ENCODE measurements at regions not wholly inside any gene's neighbourhood (a gene's known extent, or its start where the extent isn't known, plus 50 kb on each side); places are given as distances from the start of the nearest gene placed in this dataset.

DNA sequence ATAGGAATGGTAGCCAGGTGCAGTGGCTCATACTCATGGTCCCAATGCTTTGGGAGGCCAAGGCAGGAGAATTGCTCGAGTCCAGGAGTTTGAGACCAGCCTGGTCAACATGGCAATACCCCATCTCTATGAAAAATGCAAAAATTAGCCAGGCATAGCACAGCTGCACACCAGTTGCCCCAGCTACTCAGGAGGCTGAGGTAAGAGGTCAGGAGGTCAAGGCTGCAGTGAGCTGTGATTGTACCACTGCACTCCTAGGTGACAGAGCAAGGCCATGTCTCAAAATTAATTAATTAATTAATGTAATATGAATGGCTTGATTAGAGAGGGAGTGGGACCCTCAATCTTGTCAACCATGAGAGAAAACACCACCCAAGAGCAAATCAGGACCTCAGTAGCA is 198.7 kb upstream of the DUSP10 start:
- H3K27me3 Mint-ChIP-seq: no peaks in the 10 kb centered on the region
- DNase-seq (ENCODE audit: low spot score, unreplicated experiment): no peak
- H3K4me1 Mint-ChIP-seq (ENCODE audit: low read depth): peaks cover 3% of the 10 kb centered on the region
- H3K4me3 Mint-ChIP-seq (ENCODE audit: low read depth): no peak overlapping the region
- H3K36me3 Mint-ChIP-seq (ENCODE audit: insufficient read depth): no peaks in the 10 kb centered on the region
- peaks cover 14% of the 10 kb centered on the region for H3K9me3 Mint-ChIP-seq (ENCODE audit: low read depth)
- H3K27ac Mint-ChIP-seq: no peak overlapping the region
- TF ChIP-seq, protein P1, sequence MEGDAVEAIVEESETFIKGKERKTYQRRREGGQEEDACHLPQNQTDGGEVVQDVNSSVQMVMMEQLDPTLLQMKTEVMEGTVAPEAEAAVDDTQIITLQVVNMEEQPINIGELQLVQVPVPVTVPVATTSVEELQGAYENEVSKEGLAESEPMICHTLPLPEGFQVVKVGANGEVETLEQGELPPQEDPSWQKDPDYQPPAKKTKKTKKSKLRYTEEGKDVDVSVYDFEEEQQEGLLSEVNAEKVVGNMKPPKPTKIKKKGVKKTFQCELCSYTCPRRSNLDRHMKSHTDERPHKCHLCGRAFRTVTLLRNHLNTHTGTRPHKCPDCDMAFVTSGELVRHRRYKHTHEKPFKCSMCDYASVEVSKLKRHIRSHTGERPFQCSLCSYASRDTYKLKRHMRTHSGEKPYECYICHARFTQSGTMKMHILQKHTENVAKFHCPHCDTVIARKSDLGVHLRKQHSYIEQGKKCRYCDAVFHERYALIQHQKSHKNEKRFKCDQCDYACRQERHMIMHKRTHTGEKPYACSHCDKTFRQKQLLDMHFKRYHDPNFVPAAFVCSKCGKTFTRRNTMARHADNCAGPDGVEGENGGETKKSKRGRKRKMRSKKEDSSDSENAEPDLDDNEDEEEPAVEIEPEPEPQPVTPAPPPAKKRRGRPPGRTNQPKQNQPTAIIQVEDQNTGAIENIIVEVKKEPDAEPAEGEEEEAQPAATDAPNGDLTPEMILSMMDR (IDR thresholded peaks at IDR 0.05; ENCODE audit: unreplicated experiment): no peak

DNA sequence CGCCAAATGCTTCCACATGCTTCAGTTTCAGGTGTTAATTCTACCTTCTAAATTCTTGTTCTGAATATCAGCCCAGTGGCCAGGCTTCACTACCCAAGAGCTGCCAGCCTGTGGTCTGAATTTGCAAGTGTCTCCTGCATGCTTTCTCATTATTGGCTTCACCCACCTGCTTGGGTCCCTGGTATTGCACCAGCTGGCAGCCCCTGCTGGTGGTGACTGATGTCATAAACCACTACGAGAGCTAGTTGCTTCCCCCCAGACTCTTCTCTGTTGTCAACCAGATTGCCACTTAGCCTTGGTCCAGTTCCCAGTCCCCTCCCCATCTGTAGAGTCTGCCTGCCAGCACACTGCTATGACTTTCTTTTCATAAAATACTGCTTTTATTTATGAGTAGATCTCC is 197.7 kb upstream of the DUSP10 start:
- Mint-ChIP-seq H3K36me3 (ENCODE audit: insufficient read depth) (no peaks in the 10 kb centered on the region), H3K4me1 (ENCODE audit: low read depth) (peaks cover 3% of the 10 kb centered on the region), H3K27ac (no peak overlapping the region), H3K27me3 (no peaks in the 10 kb centered on the region), H3K9me3 (ENCODE audit: low read depth) (peaks cover 14% of the 10 kb centered on the region), H3K4me3 (ENCODE audit: low read depth) (no peak overlapping the region)
- TF ChIP-seq, protein P1 (IDR thresholded peaks at IDR 0.05; ENCODE audit: unreplicated experiment): no peak
- DNase-seq (ENCODE audit: low spot score, unreplicated experiment): no peak

DNA sequence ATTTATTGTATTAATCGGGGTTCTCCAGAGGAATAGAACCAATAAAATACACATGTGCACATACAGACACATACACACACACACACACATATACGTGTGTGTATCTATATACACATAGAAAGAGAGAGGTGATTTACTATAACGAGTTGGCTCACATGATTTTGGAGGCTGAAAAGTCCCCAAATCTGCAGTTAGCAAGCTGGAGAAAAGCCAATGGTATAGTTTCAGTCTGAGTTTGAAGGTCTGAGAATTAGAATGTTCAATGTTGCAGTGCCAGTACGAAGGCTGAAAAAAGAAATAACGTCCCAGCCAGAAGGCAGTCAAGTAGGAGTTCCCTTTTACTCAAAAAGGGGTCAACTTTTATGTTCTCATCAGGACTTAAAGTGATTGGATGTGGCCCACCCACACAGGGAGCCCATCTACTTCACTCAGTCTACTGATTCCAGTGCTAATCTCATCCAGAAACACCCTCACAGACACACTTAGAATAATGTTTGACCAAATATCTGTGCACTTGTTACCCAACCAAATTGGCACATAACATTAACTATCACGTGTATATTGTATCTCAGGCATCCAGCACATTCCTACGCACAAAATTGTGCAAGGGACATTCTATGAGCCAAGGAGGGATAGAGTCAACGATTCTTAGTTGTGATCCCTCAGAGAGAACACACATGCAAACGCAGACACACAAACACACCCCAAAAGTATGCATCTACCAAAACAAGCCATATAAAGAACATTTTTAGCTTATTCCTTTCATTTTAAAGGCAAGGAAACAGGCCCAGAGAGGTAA is 195.5 kb upstream of the DUSP10 start:
- H3K36me3 Mint-ChIP-seq (ENCODE audit: insufficient read depth): no peaks in the 10 kb centered on the region

DNA sequence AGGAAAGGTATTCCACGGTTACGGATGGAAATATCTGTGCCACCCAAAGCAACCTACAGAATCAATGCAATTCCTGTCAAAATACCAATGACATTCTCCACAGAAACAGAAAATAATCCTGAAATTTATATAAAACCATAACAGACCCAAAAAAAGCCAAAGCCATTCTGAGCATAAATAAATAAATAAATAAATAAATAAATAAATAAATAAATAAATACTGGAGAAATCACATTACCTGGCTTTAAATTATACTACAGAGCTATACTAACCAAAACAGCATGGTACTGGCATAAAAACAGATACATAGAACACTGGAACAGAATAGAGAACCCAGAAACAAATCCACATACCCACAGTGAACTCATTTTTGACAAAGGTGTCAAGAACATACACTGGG is 191.9 kb upstream of the DUSP10 start:
- Mint-ChIP-seq H3K27me3 (no peaks in the 10 kb centered on the region), H3K4me3 (ENCODE audit: low read depth) (no peak overlapping the region), H3K4me1 (ENCODE audit: low read depth) (no peaks in the 10 kb centered on the region), H3K36me3 (ENCODE audit: insufficient read depth) (no peaks in the 10 kb centered on the region), H3K9me3 (ENCODE audit: low read depth) (peaks cover 15% of the 10 kb centered on the region), H3K27ac (no peak overlapping the region)
- DNase-seq (ENCODE audit: low spot score, unreplicated experiment): no peak
- TF ChIP-seq, protein P1 (IDR thresholded peaks at IDR 0.05; ENCODE audit: unreplicated experiment): no peak

More for the DNA sequence above, 195.5 kb upstream of the DUSP10 start:
- no peak overlapping the region for H3K27ac Mint-ChIP-seq
- H3K4me1 Mint-ChIP-seq (ENCODE audit: low read depth): peaks cover 3% of the 10 kb centered on the region
- TF ChIP-seq, protein P1 (IDR thresholded peaks at IDR 0.05; ENCODE audit: unreplicated experiment): no peak
- H3K27me3 Mint-ChIP-seq: no peaks in the 10 kb centered on the region
- no peak overlapping the region for H3K4me3 Mint-ChIP-seq (ENCODE audit: low read depth)
- DNase-seq (ENCODE audit: low spot score, unreplicated experiment): no peak
- H3K9me3 Mint-ChIP-seq (ENCODE audit: low read depth): peaks cover 10% of the 10 kb centered on the region

DNA sequence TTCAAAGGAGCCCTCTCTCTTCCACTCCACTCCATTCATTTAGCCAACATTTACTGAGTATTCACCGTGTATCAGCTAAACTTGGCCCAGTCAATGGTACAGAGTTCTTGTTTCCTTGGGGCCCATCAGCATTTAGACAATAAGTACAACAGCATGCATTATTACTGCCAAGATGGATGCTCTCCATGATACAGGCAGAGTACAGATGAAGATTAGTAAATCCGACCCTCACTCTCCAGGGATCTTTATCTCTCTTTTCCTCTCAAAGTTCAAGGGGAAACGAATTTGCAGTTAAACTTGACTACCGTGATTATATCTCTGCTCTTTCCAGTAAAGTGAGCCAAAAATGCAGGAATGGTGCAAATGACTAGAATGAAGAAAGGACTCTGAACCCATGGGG is 184.6 kb upstream of the DUSP10 start:
- DNase-seq (ENCODE audit: low spot score, unreplicated experiment): no peak
- no peaks in the 10 kb centered on the region for H3K4me1 Mint-ChIP-seq (ENCODE audit: low read depth)
- no peak overlapping the region for H3K4me3 Mint-ChIP-seq (ENCODE audit: low read depth)
- H3K36me3 Mint-ChIP-seq (ENCODE audit: insufficient read depth): no peaks in the 10 kb centered on the region
- TF ChIP-seq, protein P1 (IDR thresholded peaks at IDR 0.05; ENCODE audit: unreplicated experiment): no peak
- no peak overlapping the region for H3K27ac Mint-ChIP-seq
- peaks cover 9% of the 10 kb centered on the region for H3K27me3 Mint-ChIP-seq
- peaks cover 6% of the 10 kb centered on the region for H3K9me3 Mint-ChIP-seq (ENCODE audit: low read depth)
